ENCODE measurements at regions not wholly inside any gene's neighbourhood (a gene's known extent, or its start where the extent isn't known, plus 50 kb on each side); places are given as distances from the start of the nearest gene placed in this dataset.

- no peak for DNase-seq
Measured at GRCh38 chr7:12133865-12134264, 77.2 kb upstream of the TMEM106B start.

DNA sequence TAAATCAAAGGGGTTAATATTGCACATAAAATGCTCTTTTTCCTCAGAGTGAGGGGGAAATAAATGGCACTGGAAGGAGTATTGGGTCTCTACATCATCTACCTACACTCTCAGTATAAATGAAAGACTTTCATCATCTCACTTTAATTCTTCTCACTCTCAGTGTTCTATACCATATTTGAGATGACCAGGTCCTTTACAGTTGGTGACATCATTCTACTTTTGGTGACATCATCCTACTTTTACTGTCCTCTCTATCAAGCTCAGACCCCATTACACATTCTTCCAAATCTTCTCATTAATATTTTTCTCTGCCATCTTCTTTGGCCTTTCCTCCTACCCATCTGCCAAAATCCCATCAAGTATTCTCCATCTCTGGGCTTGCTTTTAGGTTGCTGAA lies 74.6 kb upstream of the TMEM106B start:
- no peak for DNase-seq

- no peak for DNase-seq
Measured at GRCh38 chr7:12137283-12137682, 73.8 kb upstream of the TMEM106B start.

DNA sequence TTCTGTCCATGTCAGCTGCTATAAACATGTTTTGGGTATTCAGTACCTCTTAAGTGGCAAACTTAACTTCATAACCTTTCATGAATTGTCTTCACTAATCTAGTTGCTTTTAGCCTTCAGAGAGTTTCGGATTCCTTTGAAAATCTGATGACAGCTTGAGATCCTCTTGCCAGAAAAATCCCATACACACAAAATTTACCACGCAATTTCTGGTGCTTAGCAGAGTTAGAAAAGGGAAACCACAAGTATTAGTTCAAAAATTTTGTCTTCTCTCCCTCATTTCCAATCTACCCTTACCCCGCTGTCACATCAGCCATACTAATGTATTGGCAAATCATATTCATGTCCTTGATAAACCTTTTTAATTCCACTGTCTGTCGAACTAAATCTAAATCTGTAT lies 72.7 kb upstream of the TMEM106B start:
- DNase-seq = no peak

DNA sequence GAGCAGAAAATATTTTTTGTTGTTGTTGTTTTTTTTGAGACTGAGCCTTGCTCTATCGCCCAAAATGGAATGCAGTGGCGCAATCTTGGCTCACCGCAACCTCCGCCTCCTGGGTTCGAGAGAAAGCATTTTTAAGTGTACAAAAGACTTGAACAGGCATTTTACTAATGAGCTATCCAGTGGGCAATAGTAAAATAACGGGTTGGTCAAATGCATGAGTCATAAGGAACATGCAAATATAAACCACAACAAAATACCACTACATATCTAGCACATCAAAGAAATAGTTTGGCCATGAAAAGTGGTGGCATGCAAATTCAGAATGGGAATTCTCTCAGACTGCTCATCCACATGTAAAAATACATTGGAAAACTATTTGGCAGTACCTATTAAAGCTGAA lies 71.7 kb upstream of the TMEM106B start:
- DNase-seq = no peak

GRCh38 chr7:12146813-12147212 lies 64.3 kb upstream of the TMEM106B start:
- no peak for DNase-seq

DNA sequence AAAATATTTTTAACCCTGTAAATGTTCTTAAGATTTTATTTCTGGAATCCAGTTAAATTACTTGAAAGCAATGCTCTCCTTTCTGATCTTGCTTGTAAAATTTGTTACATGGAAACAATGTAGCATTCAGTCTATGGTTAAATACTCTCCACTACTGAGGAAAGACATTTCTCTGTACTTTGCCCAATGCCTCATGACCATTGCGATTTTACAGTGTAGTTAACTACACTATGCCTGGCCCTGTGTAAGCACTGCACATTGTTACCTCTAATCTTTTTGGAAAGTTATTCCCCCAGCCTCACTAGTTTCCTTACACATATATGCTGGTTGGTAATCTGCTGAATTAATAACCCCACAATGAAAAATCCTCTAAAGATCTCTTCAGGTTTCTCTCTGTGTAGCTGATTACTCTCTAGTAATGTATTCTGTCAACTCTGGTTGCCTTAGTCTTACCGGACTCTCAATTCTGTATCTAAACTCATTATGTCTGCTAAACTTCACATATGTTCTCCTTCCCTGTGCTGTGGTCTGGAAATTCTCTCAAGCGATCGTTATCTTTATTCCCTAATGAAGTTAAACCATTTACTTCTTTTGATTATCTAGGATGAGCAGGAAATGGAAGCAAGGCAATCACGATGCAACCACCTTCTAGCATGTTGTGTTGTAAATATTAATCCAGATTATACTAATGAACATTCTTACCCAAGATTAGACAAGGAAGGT lies 58.7 kb upstream of the TMEM106B start:
- DNase-seq = no peak

GRCh38 chr7:12154119-12154518 lies 57.0 kb upstream of the TMEM106B start:
- no peak for DNase-seq

DNA sequence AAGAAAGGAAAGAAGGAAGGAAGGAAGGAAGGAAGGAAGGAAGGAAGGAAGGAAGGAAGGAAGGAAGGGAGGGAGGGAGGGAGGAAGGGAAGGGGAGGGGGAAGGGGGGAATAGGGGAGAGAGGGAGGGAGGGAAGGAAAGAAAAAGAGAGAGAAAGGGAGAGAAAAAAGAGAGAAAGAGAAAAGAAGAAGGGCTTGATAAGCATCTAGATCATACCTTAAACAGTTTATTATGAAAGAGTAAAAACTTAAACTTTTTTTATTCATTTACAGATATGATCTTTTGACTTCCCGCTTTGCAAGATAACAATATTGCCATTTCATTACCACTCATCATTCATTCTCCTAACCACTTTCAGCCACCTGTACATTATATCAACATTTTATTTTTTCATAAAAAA lies 53.6 kb upstream of the TMEM106B start:
- DNase-seq = no peak

DNA sequence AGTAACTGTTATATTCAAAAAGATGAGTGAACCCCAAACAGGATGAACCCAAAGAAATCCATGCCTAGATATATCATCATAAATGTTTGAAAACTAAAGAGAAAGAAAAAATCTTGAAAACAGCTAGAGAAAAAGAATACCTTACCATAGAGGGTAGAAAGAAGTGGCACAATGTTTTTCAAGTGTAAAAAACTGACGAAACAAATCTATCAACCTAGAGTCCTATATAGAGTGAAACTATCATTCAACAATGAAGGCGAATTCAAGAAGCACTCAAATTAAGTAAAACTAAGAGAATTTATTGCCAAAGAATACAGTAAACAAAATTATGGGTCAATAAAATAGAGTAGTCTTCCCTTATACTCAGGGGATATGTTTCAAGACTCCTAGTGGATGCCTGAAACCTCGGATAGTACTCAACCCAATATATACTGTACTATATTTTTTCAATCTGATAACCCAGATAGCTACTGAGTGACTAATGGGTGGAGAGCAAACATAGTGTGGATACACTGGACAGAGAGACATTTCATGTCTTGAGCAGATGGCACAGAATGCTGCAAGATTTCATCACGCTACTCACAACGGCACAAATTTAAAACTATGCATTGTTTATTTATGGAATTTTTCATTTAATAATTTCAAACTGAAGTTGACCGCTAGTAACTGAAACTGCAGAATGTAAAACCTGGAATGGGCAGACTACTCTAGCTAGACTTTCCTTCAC lies 52.6 kb upstream of the TMEM106B start:
- no peak for DNase-seq

- DNase-seq = no peak
Measured at GRCh38 chr7:12161146-12161545, 49.9 kb upstream of the TMEM106B start.
